Heart left ventricle (tissue), 13 donors: ENCODE measurements at regions not wholly inside any gene's neighbourhood (a gene's known extent, or its start where the extent isn't known, plus 50 kb on each side); places are given as distances from the start of the nearest gene placed in this dataset.

Experiments used
- CTCF ChIP-seq, 12 donors: fragments of 200-600 bp; sonication (generic) in 4 of 12; IDR thresholded peaks; one replicate each; pipeline versions ENCODE4 v1.5.0 to v1.8.0; 2018 to 2022; ENCODE audit warnings: antibody characterized with exemption in 12 of 12, mild to moderate bottlenecking in 5 of 12
- POLR2A ChIP-seq, 2 donors: fragments of 450-650 bp; IDR thresholded peaks; one replicate each; pipeline ENCODE4 v1.6.1; 2017; ENCODE audit warnings: antibody characterized with exemption in 2 of 2, mild to moderate bottlenecking in 2 of 2, moderate library complexity in 2 of 2
- donor health status: ischemic (EF 13 %, LVEDD 7.1; RV severe dilation, severe dysfunction).
- donor health status: DM: no; HTN: yes; CAD: no.
- donor health status: DM: no; HTN: no; CAD: no.
- donor health status: ischemic (EF 25% LVEDD 6.9; RV normal size, moderate dysfunction).
- donor health status: ischemic (EF 25% LVEDD 5.7; RV mildly dilated, moderate dysfunction).
- donor health status: ischemic (EF 35%, LVEDD 5.7; RV mildly dilated, moderate dysfunction).
- donor health status: nonischemic (EF 11% LVEDD 7.7; RV severe dilation, severe dysfunction).
- donor health status: DM: yes; HTN: yes; CAD: no.
- donor health status: PGD.
- donor health status: ischemic (EF 29% LVEDD 5.4; RV normal size, mild dysfunction).
- donor health status: nonischemic (EF 23%, LVEDD 6.1; RV moderate dilation, normal function).

GRCh38 chr15:54810496-54810895 is 386.2 kb downstream of the RSL24D1 start:
- TF ChIP-seq CTCF (IDR thresholded peaks at IDR 0.05), result no peak
- TF ChIP-seq POLR2A (IDR thresholded peaks at IDR 0.05), result no peak
